OCI-LY3 (cell line): ENCODE measurements at regions not wholly inside any gene's neighbourhood (a gene's known extent, or its start where the extent isn't known, plus 50 kb on each side); places are given as distances from the start of the nearest gene placed in this dataset.

Source experiments
- H2AFZ ChIP-seq: fragments of 200-600, 300-600 bp; shearing (Covaris generic); 2 replicates; pipeline ENCODE4 v1.6.0; 2014; ENCODE audit warnings: antibody characterized with exemption, low read depth, low read length
- H3K27ac ChIP-seq: fragments of 200-600, 300-600 bp; sonication (generic); 2 replicates; pipeline ENCODE4 v1.5.1; 2014; ENCODE audit warnings: mild to moderate bottlenecking, low read length, moderate library complexity, mixed read lengths
- H3K27me3 ChIP-seq: fragments of 200-600, 300-600 bp; sonication (generic); 2 replicates; pipeline ENCODE4 v1.6.1; 2014; ENCODE audit warnings: low read depth, low read length, mixed read lengths
- H3K36me3 ChIP-seq: fragments of 200-600, 300-600 bp; sonication (generic); replicated peaks from 2 replicates; pipeline ENCODE3; 2014; ENCODE audit warnings: low read depth, low read length, mixed read lengths
- H3K4me1 ChIP-seq: fragments of 300-600, 200-600 bp; sonication (generic); 2 replicates; pipeline ENCODE4 v1.6.1; 2014; ENCODE audit warnings: low read length, mixed read lengths
- H3K4me2 ChIP-seq: fragments of 200-600, 300-600 bp; sonication (generic); 2 replicates; pipeline ENCODE4 v1.6.1; 2014; ENCODE audit warnings: low read length, mixed read lengths
- H3K4me3 ChIP-seq: fragments of 300-600, 200-600 bp; sonication (generic); 2 replicates; pipeline ENCODE4 v1.5.1; 2014; ENCODE audit warnings: antibody characterized with exemption, mild to moderate bottlenecking, low read length, moderate library complexity
- H3K79me2 ChIP-seq: fragments of 300-600, 200-600 bp; shearing (Covaris generic); 2 replicates; pipeline ENCODE4 v1.6.1; 2014; ENCODE audit warnings: mild to moderate bottlenecking, low read length, mixed read lengths
- H3K9ac ChIP-seq: fragments of 300-600, 200-600 bp; shearing (Covaris generic); 2 replicates; pipeline ENCODE4 v1.6.0; 2014; ENCODE audit warnings: mild to moderate bottlenecking, low read length, moderate library complexity
- H3K9me3 ChIP-seq: fragments of 200-600, 300-600 bp; shearing (Covaris generic); 2 replicates; pipeline ENCODE4 v1.6.1; 2014; ENCODE audit warnings: low read length, mixed read lengths; ENCODE audit not compliant: insufficient read depth
- H4K20me1 ChIP-seq: fragments of 200-600, 300-600 bp; sonication (generic); 2 replicates; pipeline ENCODE4 v1.6.1; 2016; ENCODE audit warnings: low read length, mixed read lengths; ENCODE audit not compliant: insufficient read depth
- EZH2phosphoT487 ChIP-seq: fragments of 200-600 bp; shearing (Covaris generic); IDR thresholded peaks from 2 replicates; pipeline ENCODE4 v1.6.1; 2018; ENCODE audit warnings: antibody characterized with exemption, mixed run types, low read depth
- TF ChIP-seq, protein P1 (sequence below): fragments of 200-600, 300-600 bp; sonication (generic); IDR thresholded peaks from 2 replicates; pipeline ENCODE4 v1.5.1; 2014; ENCODE audit warnings: antibody characterized with exemption, low read length, low read depth

DNA sequence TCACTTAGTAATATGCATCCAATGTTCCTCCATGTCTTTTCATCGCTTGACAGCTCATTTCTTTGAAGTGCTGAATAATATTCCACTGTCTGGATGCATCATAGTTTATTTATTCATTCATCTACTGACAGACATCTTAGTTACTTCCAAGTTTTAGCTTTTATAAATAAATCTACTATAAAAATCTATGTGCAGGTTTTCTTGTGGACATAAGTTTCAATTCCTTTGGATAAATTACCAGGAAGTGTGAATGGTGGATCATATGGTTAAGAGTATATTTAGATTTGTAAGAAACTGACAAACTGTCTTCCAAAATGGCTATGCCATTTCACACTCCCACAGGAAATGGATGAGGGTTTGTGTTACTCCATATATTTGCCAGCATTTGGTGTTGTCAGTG, 1392.9 kb upstream of the PABPC4L start:
- H3K79me2 ChIP-seq: no peaks in the 10 kb centered on the region
- no peaks in the 10 kb centered on the region for H3K27me3 ChIP-seq
- H2AFZ ChIP-seq: no peak overlapping the region
- no peaks in the 10 kb centered on the region for H3K4me1 ChIP-seq
- H3K27ac ChIP-seq: no peak overlapping the region
- no peaks in the 10 kb centered on the region for H4K20me1 ChIP-seq
- no peak overlapping the region for H3K9ac ChIP-seq
- no peaks in the 10 kb centered on the region for H3K9me3 ChIP-seq
- H3K4me3 ChIP-seq: no peak overlapping the region
- H3K36me3 ChIP-seq: no peaks in the 10 kb centered on the region
- TF ChIP-seq, protein P1, sequence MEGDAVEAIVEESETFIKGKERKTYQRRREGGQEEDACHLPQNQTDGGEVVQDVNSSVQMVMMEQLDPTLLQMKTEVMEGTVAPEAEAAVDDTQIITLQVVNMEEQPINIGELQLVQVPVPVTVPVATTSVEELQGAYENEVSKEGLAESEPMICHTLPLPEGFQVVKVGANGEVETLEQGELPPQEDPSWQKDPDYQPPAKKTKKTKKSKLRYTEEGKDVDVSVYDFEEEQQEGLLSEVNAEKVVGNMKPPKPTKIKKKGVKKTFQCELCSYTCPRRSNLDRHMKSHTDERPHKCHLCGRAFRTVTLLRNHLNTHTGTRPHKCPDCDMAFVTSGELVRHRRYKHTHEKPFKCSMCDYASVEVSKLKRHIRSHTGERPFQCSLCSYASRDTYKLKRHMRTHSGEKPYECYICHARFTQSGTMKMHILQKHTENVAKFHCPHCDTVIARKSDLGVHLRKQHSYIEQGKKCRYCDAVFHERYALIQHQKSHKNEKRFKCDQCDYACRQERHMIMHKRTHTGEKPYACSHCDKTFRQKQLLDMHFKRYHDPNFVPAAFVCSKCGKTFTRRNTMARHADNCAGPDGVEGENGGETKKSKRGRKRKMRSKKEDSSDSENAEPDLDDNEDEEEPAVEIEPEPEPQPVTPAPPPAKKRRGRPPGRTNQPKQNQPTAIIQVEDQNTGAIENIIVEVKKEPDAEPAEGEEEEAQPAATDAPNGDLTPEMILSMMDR: no peak
- TF ChIP-seq EZH2phosphoT487: no peak
- H3K4me2 ChIP-seq: no peak overlapping the region

DNA sequence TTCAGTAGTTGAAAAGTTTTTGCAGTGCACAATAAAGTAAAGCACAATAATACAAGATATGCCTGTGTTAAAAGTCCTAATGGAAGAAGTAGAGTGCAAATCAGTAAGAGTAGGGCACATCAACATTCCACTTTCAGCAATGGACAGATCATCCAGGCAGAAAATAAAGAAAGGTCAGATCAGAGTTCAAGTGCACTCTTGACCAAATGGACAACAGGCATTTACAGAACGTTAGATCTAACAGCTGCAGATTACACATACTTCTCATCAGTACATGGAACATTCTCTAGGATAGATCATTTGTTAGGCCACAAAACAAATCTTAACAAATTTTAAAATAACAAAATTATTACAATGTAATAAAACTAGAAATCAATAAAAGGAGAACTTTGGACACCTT, 1373.5 kb upstream of the PABPC4L start:
- no peaks in the 10 kb centered on the region for H3K4me1 ChIP-seq
- H3K27ac ChIP-seq: no peak overlapping the region
- no peaks in the 10 kb centered on the region for H3K27me3 ChIP-seq
- no peak overlapping the region for H2AFZ ChIP-seq
- H3K4me2 ChIP-seq: no peak overlapping the region
- H3K36me3 ChIP-seq: no peaks in the 10 kb centered on the region
- no peak overlapping the region for H3K4me3 ChIP-seq
- no peak overlapping the region for H3K9ac ChIP-seq
- H3K9me3 ChIP-seq: no peaks in the 10 kb centered on the region
- H3K79me2 ChIP-seq: no peaks in the 10 kb centered on the region
- H4K20me1 ChIP-seq: no peaks in the 10 kb centered on the region
- TF ChIP-seq, protein P1: no peak
- TF ChIP-seq EZH2phosphoT487: no peak

DNA sequence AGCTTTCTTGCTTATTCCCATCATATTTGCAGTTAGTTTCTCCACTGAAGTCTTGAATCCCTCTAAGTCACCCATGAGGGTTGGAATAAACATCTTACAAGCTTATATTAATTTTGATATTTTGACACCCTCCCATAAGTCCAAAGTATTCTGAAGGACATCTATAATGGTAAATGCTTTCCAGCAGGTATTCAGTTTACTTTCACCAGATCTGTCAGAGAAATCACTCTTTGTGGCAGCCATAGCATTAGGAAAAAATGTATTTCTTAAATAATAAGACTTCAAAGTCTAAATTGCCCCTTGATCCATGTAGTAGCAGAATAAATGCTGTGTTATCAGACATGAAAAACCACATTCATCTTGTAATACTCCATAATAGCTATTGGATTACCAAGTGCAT, 1371.7 kb upstream of the PABPC4L start:
- Histone ChIP-seq H3K79me2 (no peaks in the 10 kb centered on the region), H3K27ac (no peak overlapping the region), H3K36me3 (no peaks in the 10 kb centered on the region), H4K20me1 (no peaks in the 10 kb centered on the region), H3K27me3 (no peaks in the 10 kb centered on the region), H3K4me2 (no peak overlapping the region), H2AFZ (no peak overlapping the region), H3K9me3 (no peaks in the 10 kb centered on the region), H3K9ac (no peak overlapping the region), H3K4me3 (no peak overlapping the region), H3K4me1 (no peaks in the 10 kb centered on the region)
- TF ChIP-seq, protein P1: no peak
- no peak for TF ChIP-seq EZH2phosphoT487

DNA sequence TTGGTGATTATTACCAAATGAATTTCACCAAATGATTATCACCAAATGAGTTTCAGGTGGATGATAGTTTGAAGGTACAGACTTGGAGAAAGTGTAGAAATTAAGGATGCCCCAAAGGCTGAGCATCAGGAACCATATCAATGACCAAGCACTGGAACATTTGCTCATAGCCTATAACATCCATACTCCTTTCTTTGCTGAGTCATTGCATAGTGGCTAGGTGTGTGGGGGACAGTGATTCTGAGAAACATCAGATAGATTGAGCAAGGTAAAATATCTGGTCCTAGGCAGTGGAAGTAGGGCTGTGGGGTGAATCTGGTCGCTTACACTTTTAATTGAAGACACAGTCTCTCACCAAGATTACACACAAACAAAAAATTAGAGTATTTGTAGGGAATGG, 1362.5 kb upstream of the PABPC4L start:
- Histone ChIP-seq H3K4me3 (no peak overlapping the region), H3K4me1 (no peaks in the 10 kb centered on the region), H3K79me2 (no peaks in the 10 kb centered on the region), H3K9me3 (no peaks in the 10 kb centered on the region), H3K27me3 (no peaks in the 10 kb centered on the region), H3K4me2 (no peak overlapping the region), H3K36me3 (no peaks in the 10 kb centered on the region), H4K20me1 (no peaks in the 10 kb centered on the region), H2AFZ (no peak overlapping the region), H3K9ac (no peak overlapping the region), H3K27ac (no peak overlapping the region)
- TF ChIP-seq, protein P1: no peak
- TF ChIP-seq EZH2phosphoT487: no peak
